ENCODE measurements at regions not wholly inside any gene's neighbourhood (a gene's known extent, or its start where the extent isn't known, plus 50 kb on each side); places are given as distances from the start of the nearest gene placed in this dataset.

DNA sequence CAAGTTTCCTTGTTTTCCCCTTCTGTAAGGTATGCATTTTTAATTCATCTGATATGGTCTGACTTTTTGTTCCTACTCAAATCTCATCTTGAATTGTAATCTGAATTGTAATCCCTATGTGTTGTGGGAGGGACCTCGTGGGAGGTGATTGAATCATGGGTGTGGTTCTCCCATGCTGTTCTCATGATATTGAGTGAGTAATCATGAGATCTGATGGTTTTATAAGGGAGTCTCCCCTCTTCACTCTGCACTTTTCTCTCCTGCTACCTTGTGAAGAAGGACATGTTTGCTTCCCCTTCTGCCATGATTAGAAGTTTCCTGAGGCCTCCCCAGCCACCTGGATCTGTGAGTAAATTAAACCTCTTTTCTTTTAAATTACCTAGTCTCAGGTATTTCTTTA is 476.1 kb downstream of the LPIN1 start:
- DNase-seq = no peak

DNA sequence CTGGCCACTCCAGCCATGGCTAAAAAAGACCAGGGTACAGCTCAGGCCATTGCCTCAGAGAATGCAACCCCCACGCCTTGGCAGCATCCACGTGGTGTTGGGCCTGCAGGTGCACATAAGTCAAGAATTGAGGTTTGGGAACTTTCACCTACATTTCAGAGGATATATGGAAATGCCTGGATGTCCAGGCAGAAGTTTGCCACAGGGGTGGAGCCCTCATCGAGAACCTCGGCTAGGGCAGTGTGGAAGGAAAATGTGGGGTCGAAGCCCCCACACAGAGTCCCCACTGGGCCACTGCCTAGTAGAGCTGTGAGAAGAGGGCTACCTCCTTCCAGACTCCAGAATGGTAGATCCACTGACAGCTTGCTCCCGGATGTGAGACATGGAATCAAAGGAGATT is 477.3 kb downstream of the LPIN1 start:
- DNase-seq = no peak

DNA sequence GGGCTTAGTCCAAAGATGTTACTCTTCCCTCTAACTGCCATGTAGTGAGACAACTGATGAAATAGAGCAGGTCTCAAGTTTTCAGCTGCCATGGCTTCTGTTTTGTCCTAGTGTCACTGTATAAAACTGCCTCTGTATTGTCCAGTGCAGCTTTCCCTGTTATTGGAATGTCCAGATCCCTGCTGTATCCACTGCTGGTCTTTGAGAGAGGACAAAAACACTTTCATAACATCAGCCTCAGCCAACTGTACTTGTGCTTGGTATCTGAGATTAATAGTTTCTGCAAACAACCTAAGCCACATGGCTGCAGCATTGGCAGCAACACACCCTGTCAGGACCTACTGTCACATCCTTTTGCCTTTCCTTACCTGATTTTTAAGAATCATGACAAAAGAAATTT is 480.2 kb downstream of the LPIN1 start:
- no peak for DNase-seq

GRCh38 chr2:12227941-12228608 is 481.6 kb downstream of the LPIN1 start:
- no peak for DNase-seq

GRCh38 chr2:12231288-12231687 is 484.9 kb downstream of the LPIN1 start:
- no peak for DNase-seq

DNA sequence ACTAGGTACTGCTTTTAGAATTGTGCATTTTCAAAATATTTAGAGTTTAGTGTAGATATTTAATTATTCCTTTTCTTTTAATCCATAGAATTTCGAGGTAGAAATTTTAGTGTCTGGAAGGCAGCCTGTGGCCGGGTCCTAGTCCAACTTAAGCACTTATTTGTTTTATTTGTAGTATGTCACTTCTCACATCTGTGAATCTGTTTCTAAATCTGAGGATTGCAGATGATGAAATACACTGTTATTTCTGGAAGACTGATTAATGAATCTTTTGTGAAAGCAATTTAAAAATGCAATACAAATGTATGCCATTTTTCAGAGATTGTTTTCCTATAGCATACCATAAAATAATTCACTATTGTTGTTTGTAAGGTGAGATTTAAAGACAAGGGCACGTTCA is 483.9 kb upstream of the TRIB2 start:
- no peak for DNase-seq

- no peak for DNase-seq
Measured at GRCh38 chr2:12236136-12236844, 480.4 kb upstream of the TRIB2 start.

DNA sequence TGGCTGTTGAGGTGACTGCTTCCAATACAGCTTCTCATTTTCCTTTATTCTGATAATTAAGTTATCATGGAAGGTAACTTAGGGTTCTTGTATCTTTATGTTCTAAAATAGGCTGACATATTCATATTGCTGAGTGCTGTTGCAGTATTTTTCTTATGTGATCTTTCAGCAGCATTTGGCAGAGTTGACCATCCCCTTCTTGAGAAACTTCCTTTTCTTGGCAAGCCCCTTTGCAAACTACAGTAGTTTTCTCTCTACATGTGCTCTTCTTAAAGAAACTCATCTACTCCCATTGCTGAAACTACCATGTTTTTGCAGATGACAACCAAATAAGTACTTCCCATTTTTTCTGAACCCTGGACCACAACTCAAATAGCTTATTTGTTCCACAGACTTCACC is 476.5 kb upstream of the TRIB2 start:
- no peak for DNase-seq

DNA sequence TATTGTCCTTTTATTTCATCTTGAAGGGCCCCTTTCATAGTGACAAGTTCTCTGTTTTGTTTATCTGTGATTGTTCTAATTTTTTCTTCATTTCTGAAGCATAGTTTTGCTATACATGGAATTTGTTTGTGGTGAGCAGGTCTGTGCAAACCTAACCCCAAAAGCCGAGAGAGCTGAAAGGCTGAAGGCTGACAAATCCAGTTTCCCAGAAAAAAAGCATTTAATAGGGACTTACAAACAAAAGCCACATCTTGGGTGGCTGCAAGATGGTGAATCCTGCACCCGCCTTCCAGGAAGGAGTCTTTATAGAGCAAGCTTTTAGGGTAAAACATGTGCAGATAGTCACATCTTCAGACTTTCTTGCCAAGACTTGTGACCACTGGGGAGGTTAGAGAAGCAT is 473.4 kb upstream of the TRIB2 start:
- no peak for DNase-seq

DNA sequence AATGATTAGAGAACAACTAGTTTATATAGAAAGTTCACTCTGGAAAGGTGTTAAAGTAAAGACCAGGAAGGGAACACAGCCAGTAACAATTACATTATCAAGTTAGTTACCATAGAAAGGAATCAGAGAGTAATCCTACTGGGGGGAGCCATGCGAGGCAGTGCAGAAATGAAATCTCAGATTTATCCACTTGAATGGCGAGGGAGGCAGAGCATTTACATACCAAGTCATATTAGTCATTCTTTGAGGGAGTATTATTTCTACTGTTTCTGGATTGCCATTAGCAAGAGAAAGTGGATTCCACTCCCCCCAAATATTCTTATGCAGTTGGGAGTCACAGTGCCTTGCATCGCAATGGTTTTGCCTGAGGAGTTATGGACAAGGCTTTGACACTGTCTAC is 472.7 kb upstream of the TRIB2 start:
- no peak for DNase-seq

- DNase-seq = no peak
Measured at GRCh38 chr2:12251121-12251520, 465.6 kb upstream of the TRIB2 start.

GRCh38 chr2:12251749-12252148 is 465.0 kb upstream of the TRIB2 start:
- no peak for DNase-seq

DNA sequence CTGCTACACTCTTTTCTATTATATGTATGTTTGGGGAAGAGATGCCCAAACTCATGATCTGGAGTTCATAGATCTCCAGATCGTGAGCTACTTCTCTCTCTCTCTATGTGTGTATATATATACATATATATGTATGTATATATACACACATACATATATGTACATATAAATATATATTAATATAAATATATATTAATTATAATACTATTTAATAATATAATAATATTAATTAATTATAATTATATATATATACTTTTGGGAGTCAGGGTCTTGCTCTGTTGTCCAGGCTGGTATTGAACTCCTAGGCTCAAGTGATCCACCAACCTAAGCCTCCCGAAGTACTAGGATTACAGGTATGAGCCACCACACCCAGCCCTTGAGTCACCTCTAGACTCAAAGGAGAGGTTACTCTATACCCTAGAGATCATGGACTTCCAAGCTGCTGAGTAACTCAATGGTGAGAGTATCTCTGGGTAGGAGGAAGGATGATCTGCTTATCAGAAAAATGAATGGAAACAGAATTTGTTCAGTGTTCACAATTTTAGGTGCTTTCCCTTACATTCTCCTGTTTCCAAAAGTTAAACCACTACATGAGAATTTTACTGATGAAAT is 463.5 kb upstream of the TRIB2 start:
- no peak for DNase-seq

DNA sequence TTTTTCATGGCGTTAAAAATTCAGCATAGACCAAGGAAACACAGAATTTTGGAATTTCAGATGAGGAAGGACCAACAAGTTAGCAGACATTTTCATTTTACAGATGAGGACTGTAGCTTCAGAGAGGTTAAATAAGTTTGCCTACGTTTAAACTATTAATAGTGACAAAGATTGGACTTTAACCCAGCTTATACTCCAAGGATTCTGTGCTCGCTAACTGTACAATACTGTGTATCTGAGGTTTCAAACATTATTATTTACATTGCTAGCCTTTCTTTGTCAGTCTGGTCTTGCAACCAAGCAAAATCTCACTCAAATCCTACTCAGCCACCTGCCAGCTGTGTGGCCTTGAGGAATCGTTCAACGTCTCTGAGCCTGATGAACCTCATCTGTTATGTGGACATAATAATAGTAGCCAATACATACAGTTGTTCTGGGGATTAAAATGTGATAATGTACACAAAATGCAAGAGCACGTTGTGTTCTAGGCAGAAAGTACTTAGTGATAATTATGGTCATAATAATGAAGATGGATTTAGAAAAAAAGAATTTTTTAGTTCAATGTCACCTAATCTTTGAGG is 462.4 kb upstream of the TRIB2 start:
- DNase-seq = no peak

DNA sequence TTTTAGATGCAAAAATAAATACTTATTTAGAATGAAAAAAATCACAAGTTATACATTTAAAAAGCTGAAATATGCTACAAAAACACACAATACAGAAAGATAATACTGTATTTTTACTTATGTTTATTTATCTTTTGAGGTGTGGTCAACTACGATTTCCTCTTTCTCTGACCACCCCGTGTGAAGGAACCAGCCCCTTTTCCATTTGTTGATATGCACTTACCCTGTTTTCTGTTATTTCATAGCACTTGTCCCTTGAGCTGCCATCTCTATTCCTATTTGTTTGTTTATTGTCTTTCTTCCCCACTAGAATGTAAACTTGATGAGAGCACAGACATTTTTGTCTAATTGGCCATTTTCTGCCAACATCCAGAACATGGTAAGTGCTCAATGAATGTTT is 460.5 kb upstream of the TRIB2 start:
- DNase-seq = no peak

DNA sequence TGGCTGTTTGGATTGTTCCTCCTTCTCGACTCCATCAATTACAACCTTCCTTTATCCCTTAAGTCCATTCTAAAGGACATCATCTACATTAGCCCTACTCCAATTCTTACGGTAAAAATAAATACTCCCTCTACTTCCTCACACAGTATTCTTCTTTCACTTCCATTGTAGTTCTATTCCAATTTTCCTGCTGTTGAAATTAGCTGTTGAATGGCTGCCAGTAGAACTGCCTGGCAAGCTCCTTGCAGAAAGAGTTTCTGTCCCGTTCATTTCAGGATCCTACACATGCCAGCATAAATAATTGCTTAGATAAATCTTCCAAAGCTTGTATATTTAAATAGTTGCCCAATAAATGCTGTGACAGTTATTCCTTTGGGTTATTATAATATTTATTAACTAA is 459.3 kb upstream of the TRIB2 start:
- DNase-seq = no peak

GRCh38 chr2:12259493-12259892 is 457.2 kb upstream of the TRIB2 start:
- no peak for DNase-seq

- no peak for DNase-seq
Measured at GRCh38 chr2:12261986-12262680, 454.6 kb upstream of the TRIB2 start.

DNA sequence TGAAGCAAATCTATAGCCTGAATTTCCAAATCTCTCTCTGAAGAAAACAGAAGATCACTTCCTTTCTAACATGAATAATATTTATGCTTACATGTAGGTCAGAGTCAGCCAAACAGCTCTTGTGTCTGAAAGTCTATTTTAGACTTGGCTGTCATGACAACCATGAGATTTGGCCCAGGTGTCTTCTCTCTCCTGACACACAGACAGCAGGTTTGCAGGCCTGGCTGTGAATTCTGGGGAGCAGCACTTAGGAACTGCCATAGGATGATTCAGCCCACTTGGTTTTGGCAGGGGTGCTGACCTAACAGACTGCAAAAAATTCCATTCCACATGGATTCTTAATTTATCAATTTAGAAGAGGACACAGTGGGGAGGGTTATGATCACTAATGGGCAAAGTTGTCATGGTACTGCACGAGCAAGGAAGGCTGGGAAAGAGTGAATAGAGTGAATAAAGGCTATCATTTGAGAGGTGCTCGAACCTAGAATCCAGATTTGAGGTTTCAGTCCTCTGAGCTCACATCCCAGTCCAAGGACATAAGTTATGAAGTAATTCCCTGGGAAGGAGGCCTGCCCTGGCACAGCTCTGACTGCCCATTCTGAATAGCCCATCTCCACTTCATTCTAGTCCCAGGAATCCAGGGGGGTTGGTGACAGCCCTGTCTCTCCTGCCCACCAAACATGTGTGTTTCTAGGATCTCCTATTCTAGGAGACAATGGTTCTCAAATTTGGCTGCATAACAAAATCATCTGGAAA is 453.9 kb upstream of the TRIB2 start:
- DNase-seq = no peak

- no peak for DNase-seq
Measured at GRCh38 chr2:12263730-12264129, 453.0 kb upstream of the TRIB2 start.

GRCh38 chr2:12264146-12264545 is 452.6 kb upstream of the TRIB2 start:
- DNase-seq = no peak

- no peak for DNase-seq
Measured at GRCh38 chr2:12265646-12266045, 451.1 kb upstream of the TRIB2 start.

DNA sequence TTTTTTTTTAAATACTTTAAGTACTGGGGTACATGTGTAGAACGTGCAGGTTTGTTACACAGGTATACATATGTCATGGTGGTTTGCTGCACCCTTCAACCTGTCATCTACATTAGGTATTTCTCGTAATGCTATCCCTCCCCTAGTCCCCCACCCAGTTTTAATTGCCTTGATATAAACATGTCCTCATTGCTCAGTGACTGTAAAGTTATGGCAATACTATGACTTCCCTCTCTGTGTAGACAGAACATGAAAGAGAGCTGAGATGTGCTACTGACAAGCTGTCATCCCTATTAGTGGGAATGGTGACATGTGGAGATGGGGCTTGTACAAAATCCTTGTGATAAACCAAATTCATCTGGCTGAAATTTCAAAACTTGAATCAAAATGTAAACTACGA is 449.7 kb upstream of the TRIB2 start:
- DNase-seq = no peak
